Keratinocyte (primary cell): ENCODE measurements at regions not wholly inside any gene's neighbourhood (a gene's known extent, or its start where the extent isn't known, plus 50 kb on each side); places are given as distances from the start of the nearest gene placed in this dataset.

ENCODE experiments used
- CTCF ChIP-seq, 3 experiments: IDR thresholded peaks in 1 of 3; conservative IDR thresholded peaks in 1 of 3; optimal IDR thresholded peaks in 1 of 3; 2 replicates in 2 of 3; 3 replicates in 1 of 3; pipeline versions ENCODE3 to v1.5.1; 2011; ENCODE audit warnings: low read length in 3 of 3, mild to moderate bottlenecking in 3 of 3, moderate library complexity in 2 of 3, control low read depth in 1 of 3, inconsistent platforms in 1 of 3; ENCODE audit not compliant: insufficient read depth in 2 of 3; ENCODE audit errors: extremely low read depth in 1 of 3
- EZH2 ChIP-seq: IDR thresholded peaks from one replicate; pipeline ENCODE4 v1.6.1; 2012; ENCODE audit warnings: inconsistent platforms, mild to moderate bottlenecking, low read length, moderate library complexity

GRCh38 chr1:82106672-82107071 lies 305.9 kb downstream of the ADGRL2 start:
- TF ChIP-seq EZH2, result no peak
- TF ChIP-seq CTCF (optimal IDR thresholded peaks at IDR 0.05 in 1 of 3, IDR thresholded peaks at IDR 0.05 in 1 of 3, conservative IDR thresholded peaks at IDR 0.05 in 1 of 3; ENCODE audit: extremely low read depth in 1 of 3, insufficient read depth in 2 of 3, low read length in 3 of 3), result no peak
